Esophagus squamous epithelium (tissue), 5 donors: ENCODE measurements at regions not wholly inside any gene's neighbourhood (a gene's known extent, or its start where the extent isn't known, plus 50 kb on each side); places are given as distances from the start of the nearest gene placed in this dataset.
A peak's percentile ranks its signal among the peaks of the same experiment; 100 is the strongest.

Experiments used
- DNase-seq: peaks from one replicate; lab custom pipeline; 2025; lab: John Stamatoyannopoulos, UW
- H3K27ac ChIP-seq, 4 donors: fragments of 200-600 bp; sonication (generic); one replicate each; pipeline ENCODE4 v1.5.1; 2016 to 2019; ENCODE audit warnings: mild to moderate bottlenecking in 1 of 4
- H3K27me3 ChIP-seq, 4 donors: fragments of 200-600 bp; sonication (generic); 1 replicate in 3 of 4; 2 replicates in 1 of 4; pipeline versions ENCODE4 v1.5.1 to v1.6.0; 2017 to 2021; ENCODE audit warnings: antibody characterized with exemption in 1 of 4
- H3K36me3 ChIP-seq, 3 donors: fragments of 200-600 bp; sonication (generic); one replicate each; pipeline ENCODE4 v1.5.1; 2016 to 2019
- H3K4me1 ChIP-seq, 3 donors: fragments of 200-600 bp; sonication (generic); one replicate each; pipeline ENCODE4 v1.5.1; 2017 to 2019
- H3K4me3 ChIP-seq, 4 donors: fragments of 200-600 bp; sonication (generic); 1 replicate in 3 of 4; 2 replicates in 1 of 4; pipeline ENCODE4 v1.5.1; 2016 to 2019; ENCODE audit warnings: mild to moderate bottlenecking in 2 of 4, moderate library complexity in 1 of 4
- H3K9me3 ChIP-seq, 3 donors: fragments of 200-600 bp; sonication (generic); one replicate each; pipeline ENCODE4 v1.5.1; 2016 to 2019
- CTCF ChIP-seq, 6 experiments: fragments of 450-650 bp in 4 of 6; fragments of 200-600 bp in 2 of 6; sonication (generic) in 2 of 6; IDR thresholded peaks; one replicate each; pipeline ENCODE4 v1.5.1; 2016 to 2019; ENCODE audit warnings: antibody characterized with exemption in 6 of 6, mild to moderate bottlenecking in 4 of 6, moderate library complexity in 4 of 6
- POLR2A ChIP-seq, 4 donors: fragments of 450-650 bp; IDR thresholded peaks; one replicate each; pipeline ENCODE4 v1.6.1; 2017; ENCODE audit warnings: antibody characterized with exemption in 4 of 4, mild to moderate bottlenecking in 4 of 4, moderate library complexity in 3 of 4
- WGBS, 2 donors: methylation state at CpG; one replicate each; pipeline ENCODE4 v1.1.5; 2018; 5-methylcytosine and 5-hydroxymethylcytosine counted together
- intact Hi-C: fragments of 100-400 bp; cut with DNase I; formaldehyde crosslinking; loops from one replicate; pipeline ENCODE4 v1.15.0; 2022
- donor health status: DM: yes; HTN: yes; CAD: no.

- Histone ChIP-seq H3K27ac (peak overlapping the region in 2 of 4 donors; percentile 14 to 42), H3K4me1 (peaks cover 0 to 13% (median 0%) of the 10 kb centered on the region in 3 donors), H3K36me3 (no peaks in the 10 kb centered on the region), H3K27me3 (no peaks in the 10 kb centered on the region), H3K9me3 (no peaks in the 10 kb centered on the region), H3K4me3 (no peak overlapping the region)
- no peak for DNase-seq
- intact Hi-C loops: no loop called here
- no peak for TF ChIP-seq POLR2A (IDR thresholded peaks at IDR 0.05)
Observed at GRCh38 chr4:137310166-137310565, 222.1 kb downstream of the PCDH18 start.

DNA sequence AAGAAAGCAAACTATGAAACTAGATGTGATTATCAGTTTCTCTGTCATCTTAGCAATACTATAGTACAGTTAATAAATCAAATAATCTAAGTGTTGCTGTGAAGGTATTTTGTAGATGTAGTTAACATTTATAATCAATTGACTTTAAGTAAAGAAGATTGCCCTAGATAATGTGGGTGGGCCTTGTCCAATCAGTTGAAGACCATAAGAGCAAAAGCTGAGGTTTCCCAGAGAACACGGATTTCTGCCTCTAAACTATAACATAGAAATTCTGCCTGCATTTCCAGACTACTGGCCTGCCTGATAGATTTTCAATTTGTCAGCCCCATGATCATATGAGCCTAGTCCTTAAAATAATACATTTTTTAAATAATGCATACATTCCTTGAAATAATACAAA, 222.9 kb downstream of the PCDH18 start:
- peaks cover 0 to 13% (median 0%) of the 10 kb centered on the region in 3 donors for H3K4me1 ChIP-seq
- 78 to 91% methylated on average over 1 of the region's 1 CpG for WGBS, 2 donors
- no peak overlapping the region for H3K4me3 ChIP-seq
- no peaks in the 10 kb centered on the region for H3K36me3 ChIP-seq
- TF ChIP-seq CTCF (IDR thresholded peaks at IDR 0.05): no peak
- TF ChIP-seq POLR2A (IDR thresholded peaks at IDR 0.05): no peak
- intact Hi-C loops: no loop called here
- no peak overlapping the region for H3K27ac ChIP-seq
- H3K9me3 ChIP-seq: no peaks in the 10 kb centered on the region
- H3K27me3 ChIP-seq: no peaks in the 10 kb centered on the region
- no peak for DNase-seq

- Histone ChIP-seq H3K36me3 (no peaks in the 10 kb centered on the region), H3K4me3 (no peak overlapping the region), H3K4me1 (peaks cover 0 to 13% (median 0%) of the 10 kb centered on the region in 3 donors), H3K9me3 (no peaks in the 10 kb centered on the region), H3K27me3 (no peaks in the 10 kb centered on the region), H3K27ac (no peak overlapping the region)
- no peak for DNase-seq
- intact Hi-C loops: no loop called here
- no peak for TF ChIP-seq CTCF (IDR thresholded peaks at IDR 0.05)
- no peak for TF ChIP-seq POLR2A (IDR thresholded peaks at IDR 0.05)
Observed at GRCh38 chr4:137307806-137308205, 224.5 kb downstream of the PCDH18 start.

DNA sequence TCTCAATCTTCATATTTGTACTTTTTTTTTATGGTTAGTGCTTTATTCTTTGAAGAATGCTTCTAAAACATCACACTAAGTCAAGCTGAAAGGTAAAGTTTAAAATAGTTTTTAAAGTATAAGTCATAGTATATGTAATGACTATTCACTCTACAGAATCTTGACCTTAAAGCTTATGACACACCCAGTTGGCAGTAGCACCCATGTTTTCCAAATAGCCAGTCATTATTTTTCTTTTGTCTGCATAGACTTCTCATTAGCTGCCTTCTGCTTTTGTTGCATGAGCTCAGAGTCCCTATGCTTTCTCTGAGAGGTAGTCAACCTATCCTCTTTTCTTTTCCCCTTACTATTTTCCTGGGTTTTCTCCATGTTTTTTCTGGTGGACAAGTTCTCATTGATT, 231.5 kb downstream of the PCDH18 start:
- no peak for DNase-seq
- Histone ChIP-seq H3K4me1 (no peaks in the 10 kb centered on the region), H3K4me3 (no peak overlapping the region), H3K27ac (no peak overlapping the region), H3K9me3 (no peaks in the 10 kb centered on the region), H3K36me3 (no peaks in the 10 kb centered on the region), H3K27me3 (no peaks in the 10 kb centered on the region)
- no peak for TF ChIP-seq POLR2A (IDR thresholded peaks at IDR 0.05)
- no peak for TF ChIP-seq CTCF (IDR thresholded peaks at IDR 0.05)
- intact Hi-C loops: no loop called here

- Histone ChIP-seq H3K36me3 (no peaks in the 10 kb centered on the region), H3K9me3 (no peaks in the 10 kb centered on the region), H3K27me3 (no peaks in the 10 kb centered on the region), H3K27ac (no peak overlapping the region), H3K4me3 (no peak overlapping the region), H3K4me1 (no peaks in the 10 kb centered on the region)
- intact Hi-C loops: no loop called here
- 91 to 95% methylated on average over 1 of the region's 1 CpG for WGBS, 2 donors
- TF ChIP-seq CTCF (IDR thresholded peaks at IDR 0.05) (no peak), POLR2A (IDR thresholded peaks at IDR 0.05) (no peak)
- no peak for DNase-seq
Observed at GRCh38 chr4:137299281-137299680, 233.0 kb downstream of the PCDH18 start.

DNA sequence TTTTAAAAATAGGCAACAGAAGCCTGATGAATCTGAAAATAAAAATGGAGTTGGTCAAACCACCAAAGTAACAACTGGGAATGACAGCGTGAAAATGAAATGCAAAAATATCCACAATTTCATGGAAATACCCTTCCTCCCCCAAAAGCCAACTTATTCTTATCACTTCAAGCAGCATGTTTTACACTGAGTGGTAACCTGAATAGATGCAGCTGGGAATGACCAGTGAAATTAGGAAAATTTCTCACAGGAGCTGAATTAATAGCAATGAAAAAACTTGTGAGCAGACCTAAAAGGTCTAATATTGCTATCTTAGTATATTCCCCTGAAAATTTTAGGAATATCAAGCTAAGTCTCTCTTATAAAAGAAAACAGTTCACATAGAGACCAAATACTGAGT, 239.0 kb downstream of the PCDH18 start:
- intact Hi-C loops: no loop called here
- 87% methylated on average over 1 of the region's 1 CpG for WGBS, 2 donors
- TF ChIP-seq CTCF (IDR thresholded peaks at IDR 0.05): no peak
- no peak for TF ChIP-seq POLR2A (IDR thresholded peaks at IDR 0.05)
- no peaks in the 10 kb centered on the region for H3K27me3 ChIP-seq
- no peak for DNase-seq
- H3K4me1 ChIP-seq: no peaks in the 10 kb centered on the region
- H3K36me3 ChIP-seq: no peaks in the 10 kb centered on the region
- H3K9me3 ChIP-seq: no peaks in the 10 kb centered on the region
- H3K27ac ChIP-seq: no peak overlapping the region
- no peak overlapping the region for H3K4me3 ChIP-seq
